Sigmoid colon (tissue), 6 donors: ENCODE measurements at regions not wholly inside any gene's neighbourhood (a gene's known extent, or its start where the extent isn't known, plus 50 kb on each side); places are given as distances from the start of the nearest gene placed in this dataset.

Source experiments
- DNase-seq: peaks from one replicate; pipeline ENCODE4 v3.0.0-alpha.2; 2019
- H3K27ac ChIP-seq, 4 donors: fragments of 200-600 bp; sonication (generic); one replicate each; pipeline ENCODE4 v1.5.1; 2016 to 2019; ENCODE audit warnings: mild to moderate bottlenecking in 1 of 4
- H3K27me3 ChIP-seq, 3 donors: fragments of 200-600 bp; sonication (generic); one replicate each; pipeline ENCODE4 v1.5.1; 2019; ENCODE audit warnings: mild to moderate bottlenecking in 1 of 3
- H3K36me3 ChIP-seq, 4 donors: fragments of 200-600 bp; sonication (generic); one replicate each; pipeline ENCODE4 v1.5.1; 2016 to 2019
- H3K4me1 ChIP-seq, 4 donors: fragments of 200-600 bp; sonication (generic); one replicate each; pipeline ENCODE4 v1.5.1; 2017 to 2019
- H3K4me3 ChIP-seq, 4 donors: fragments of 200-600 bp; sonication (generic); one replicate each; pipeline ENCODE4 v1.5.1; 2017 to 2019; ENCODE audit warnings: mild to moderate bottlenecking in 2 of 4, moderate library complexity in 1 of 4
- H3K9me3 ChIP-seq, 4 donors: fragments of 200-600 bp in 3 of 4; sonication (generic) in 3 of 4; one replicate each; pipeline versions ENCODE4 v1.5.1 to v1.6.1; 2013 to 2019
- EP300 ChIP-seq, 4 donors: sonication (generic); formaldehyde crosslinking; IDR thresholded peaks; one replicate each; pipeline ENCODE4 v1.6.1; 2017; ENCODE audit warnings: antibody characterized with exemption in 4 of 4
- POLR2A ChIP-seq, 2 donors: fragments of 450-650 bp; IDR thresholded peaks; one replicate each; pipeline ENCODE4 v1.6.1; 2016; ENCODE audit warnings: antibody characterized with exemption in 2 of 2, mild to moderate bottlenecking in 2 of 2, moderate library complexity in 2 of 2
- POLR2AphosphoS5 ChIP-seq, 4 donors: sonication (generic); formaldehyde crosslinking; IDR thresholded peaks; one replicate each; pipeline ENCODE4 v1.6.1; 2017; ENCODE audit warnings: antibody characterized with exemption in 4 of 4
- WGBS, 2 donors: extraction: QIAGEN DNeasy Blood & Tissue Kit; methylation state at CpG; one replicate each; pipeline ENCODE4 v1.1.7; 2013; 5-methylcytosine and 5-hydroxymethylcytosine counted together
- intact Hi-C: fragments of 100-400 bp; cut with DNase I; formaldehyde crosslinking; loops from one replicate; pipeline ENCODE4 v1.15.1; 2023
- TF ChIP-seq, protein P1 (sequence below), 4 experiments: fragments of 450-650 bp in 3 of 4; fragments of 200-600 bp in 1 of 4; IDR thresholded peaks; one replicate each; pipeline ENCODE4 v1.5.1; 2016 to 2019; ENCODE audit warnings: antibody characterized with exemption in 4 of 4, mild to moderate bottlenecking in 3 of 4, moderate library complexity in 2 of 4
- donor health status: healthy with polysubstance abuse.
- donor health status: healthy.

DNA sequence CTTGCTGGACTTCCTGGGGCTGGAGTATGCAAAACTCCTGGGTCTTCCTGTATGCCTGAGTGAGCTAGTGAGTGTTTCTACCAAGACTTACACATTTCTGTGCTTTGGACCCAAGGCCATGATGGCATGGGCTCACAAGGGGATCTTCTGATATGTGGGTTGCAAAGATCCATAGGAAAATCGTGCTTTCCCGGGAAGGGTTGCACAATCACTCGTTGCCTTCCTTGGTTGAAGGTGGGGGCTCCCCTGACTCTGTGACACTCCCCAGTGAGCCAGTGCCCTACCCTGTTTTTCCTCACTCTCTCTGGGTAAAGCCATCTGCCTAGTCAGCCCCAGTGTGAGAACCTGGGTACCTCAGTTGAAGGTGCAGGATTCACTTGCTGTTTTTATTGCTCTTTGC is 114.0 kb upstream of the CCDC179 start:
- H3K9me3 ChIP-seq, result no peaks in the 10 kb centered on the region
- no peaks in the 10 kb centered on the region for H3K27me3 ChIP-seq
- H3K4me1 ChIP-seq, result no peaks in the 10 kb centered on the region
- TF ChIP-seq POLR2AphosphoS5 (IDR thresholded peaks at IDR 0.05) (no peak), POLR2A (IDR thresholded peaks at IDR 0.05) (no peak)
- TF ChIP-seq, protein P1, sequence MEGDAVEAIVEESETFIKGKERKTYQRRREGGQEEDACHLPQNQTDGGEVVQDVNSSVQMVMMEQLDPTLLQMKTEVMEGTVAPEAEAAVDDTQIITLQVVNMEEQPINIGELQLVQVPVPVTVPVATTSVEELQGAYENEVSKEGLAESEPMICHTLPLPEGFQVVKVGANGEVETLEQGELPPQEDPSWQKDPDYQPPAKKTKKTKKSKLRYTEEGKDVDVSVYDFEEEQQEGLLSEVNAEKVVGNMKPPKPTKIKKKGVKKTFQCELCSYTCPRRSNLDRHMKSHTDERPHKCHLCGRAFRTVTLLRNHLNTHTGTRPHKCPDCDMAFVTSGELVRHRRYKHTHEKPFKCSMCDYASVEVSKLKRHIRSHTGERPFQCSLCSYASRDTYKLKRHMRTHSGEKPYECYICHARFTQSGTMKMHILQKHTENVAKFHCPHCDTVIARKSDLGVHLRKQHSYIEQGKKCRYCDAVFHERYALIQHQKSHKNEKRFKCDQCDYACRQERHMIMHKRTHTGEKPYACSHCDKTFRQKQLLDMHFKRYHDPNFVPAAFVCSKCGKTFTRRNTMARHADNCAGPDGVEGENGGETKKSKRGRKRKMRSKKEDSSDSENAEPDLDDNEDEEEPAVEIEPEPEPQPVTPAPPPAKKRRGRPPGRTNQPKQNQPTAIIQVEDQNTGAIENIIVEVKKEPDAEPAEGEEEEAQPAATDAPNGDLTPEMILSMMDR (IDR thresholded peaks at IDR 0.05), result no peak
- H3K4me3 ChIP-seq, result no peak overlapping the region
- intact Hi-C loops, result no loop called here
- H3K36me3 ChIP-seq, result no peaks in the 10 kb centered on the region
- 87 to 90% methylated on average over 3 of the region's 3 CpGs for WGBS, 2 donors
- no peak for DNase-seq
- H3K27ac ChIP-seq, result no peak overlapping the region

DNA sequence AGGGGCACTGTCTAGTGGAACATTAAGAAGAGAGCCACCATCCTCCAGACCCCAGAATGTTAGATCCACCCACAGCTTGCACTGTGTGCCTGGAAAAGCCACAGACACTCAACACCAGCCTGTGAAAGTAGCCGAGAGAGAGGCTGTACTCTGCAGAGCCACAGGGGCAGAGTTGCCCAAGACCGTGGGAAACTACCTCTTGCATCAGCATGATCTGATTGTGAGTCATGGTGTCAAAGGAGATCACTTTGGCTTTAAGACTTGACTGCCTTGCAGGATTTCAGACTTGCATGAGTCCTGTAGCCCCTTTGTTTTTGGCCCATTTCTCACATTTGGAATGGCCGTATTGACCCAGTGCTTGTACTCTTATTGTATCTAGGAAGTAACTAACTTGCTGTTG is 115.9 kb upstream of the CCDC179 start:
- no peaks in the 10 kb centered on the region for H3K4me1 ChIP-seq
- DNase-seq, result no peak
- no peak overlapping the region for H3K4me3 ChIP-seq
- no peak for TF ChIP-seq EP300 (IDR thresholded peaks at IDR 0.05)
- TF ChIP-seq, protein P1 (IDR thresholded peaks at IDR 0.05), result no peak
- no peak for TF ChIP-seq POLR2AphosphoS5 (IDR thresholded peaks at IDR 0.05)
- no peak for TF ChIP-seq POLR2A (IDR thresholded peaks at IDR 0.05)
- 86 to 87% methylated on average over 3 of the region's 3 CpGs for WGBS, 2 donors
- H3K27ac ChIP-seq, result no peak overlapping the region
- peaks cover 0 to 2% (median 0%) of the 10 kb centered on the region in 4 donors for H3K9me3 ChIP-seq
- H3K27me3 ChIP-seq, result no peaks in the 10 kb centered on the region
- intact Hi-C loops, result no loop called here
- H3K36me3 ChIP-seq, result no peaks in the 10 kb centered on the region

DNA sequence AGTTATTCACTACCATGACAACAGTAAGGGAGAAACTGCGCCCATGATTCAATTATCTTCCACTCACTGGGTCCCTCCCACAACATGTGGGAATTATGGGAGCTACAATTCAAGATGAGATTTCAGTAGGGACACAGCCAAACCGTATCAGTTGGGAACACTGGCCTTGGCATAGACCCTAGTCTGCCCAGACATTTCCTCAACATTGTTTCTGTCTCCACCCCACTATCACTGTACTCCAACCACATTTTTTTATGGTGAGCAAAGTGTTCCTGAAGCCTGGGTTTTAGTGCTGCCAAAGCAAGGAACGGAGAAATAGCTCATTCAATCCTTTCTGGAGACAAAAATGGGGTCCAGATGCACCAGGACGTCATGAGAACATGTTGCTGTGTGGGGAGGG is 122.6 kb upstream of the CCDC179 start:
- intact Hi-C loops, result no loop called here
- H3K27ac ChIP-seq, result no peak overlapping the region
- no peak overlapping the region for H3K4me3 ChIP-seq
- H3K9me3 ChIP-seq, result peaks cover 0 to 2% (median 0%) of the 10 kb centered on the region in 4 donors
- WGBS, 2 donors, result 73 to 75% methylated on average over 4 of the region's 4 CpGs
- no peak for DNase-seq
- H3K4me1 ChIP-seq, result peaks cover 0 to 9% (median 0%) of the 10 kb centered on the region in 4 donors
- TF ChIP-seq, protein P1 (IDR thresholded peaks at IDR 0.05), result no peak
- TF ChIP-seq EP300 (IDR thresholded peaks at IDR 0.05), result no peak
- TF ChIP-seq POLR2AphosphoS5 (IDR thresholded peaks at IDR 0.05), result no peak
- TF ChIP-seq POLR2A (IDR thresholded peaks at IDR 0.05), result no peak
- no peaks in the 10 kb centered on the region for H3K36me3 ChIP-seq
- no peaks in the 10 kb centered on the region for H3K27me3 ChIP-seq

DNA sequence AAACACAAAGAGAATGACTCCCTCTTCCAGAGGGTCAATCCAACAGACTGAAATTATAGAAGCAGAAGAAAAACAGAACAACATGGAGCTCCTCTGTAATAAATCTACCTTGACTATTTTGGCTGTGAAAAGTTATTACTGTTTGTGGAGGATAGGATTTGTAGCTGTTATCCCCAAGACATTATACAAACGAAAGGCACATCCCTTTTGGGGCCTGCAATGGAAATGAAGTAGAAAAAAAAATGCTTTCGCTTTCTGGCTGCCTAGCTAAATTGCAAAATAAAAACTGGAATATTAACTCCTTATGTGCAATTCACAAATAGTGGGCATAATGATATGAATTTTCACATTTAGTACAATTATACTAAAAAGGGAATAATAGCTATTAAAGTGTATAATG is 123.8 kb upstream of the CCDC179 start:
- TF ChIP-seq EP300 (IDR thresholded peaks at IDR 0.05) (no peak), POLR2AphosphoS5 (IDR thresholded peaks at IDR 0.05) (no peak), POLR2A (IDR thresholded peaks at IDR 0.05) (no peak)
- TF ChIP-seq, protein P1 (IDR thresholded peaks at IDR 0.05), result no peak
- no peak overlapping the region for H3K27ac ChIP-seq
- intact Hi-C loops, result no loop called here
- peaks cover 0 to 2% (median 0%) of the 10 kb centered on the region in 4 donors for H3K9me3 ChIP-seq
- H3K36me3 ChIP-seq, result no peaks in the 10 kb centered on the region
- WGBS, 2 donors, result 50 to 59% methylated on average over 2 of the region's 2 CpGs
- H3K4me1 ChIP-seq, result peaks cover 0 to 9% (median 0%) of the 10 kb centered on the region in 4 donors
- no peak overlapping the region for H3K4me3 ChIP-seq
- no peak for DNase-seq
- no peaks in the 10 kb centered on the region for H3K27me3 ChIP-seq

DNA sequence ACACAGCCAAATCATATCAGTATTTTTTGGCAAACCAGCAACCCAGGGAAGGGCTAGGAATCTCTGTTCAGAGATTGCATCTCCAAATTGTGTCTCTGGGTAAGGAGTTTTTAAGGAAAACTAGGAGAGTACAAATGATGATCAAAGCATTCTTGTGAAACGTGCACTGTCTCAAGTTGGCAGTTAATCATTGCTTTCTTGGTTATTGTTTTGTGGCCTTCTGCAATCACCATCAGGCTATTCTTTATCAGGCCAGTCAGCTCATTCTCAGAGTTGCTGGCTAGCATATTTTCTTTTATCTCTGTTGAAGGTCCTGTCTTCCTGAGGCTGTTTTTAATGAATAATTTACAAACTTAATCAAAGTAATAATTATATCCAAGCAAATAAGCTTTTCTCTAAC is 129.1 kb upstream of the CCDC179 start:
- 19 to 48% methylated on average over 1 of the region's 1 CpG for WGBS, 2 donors
- Histone ChIP-seq H3K4me3 (no peak overlapping the region), H3K27me3 (no peaks in the 10 kb centered on the region), H3K4me1 (peaks cover 0 to 3% (median 0%) of the 10 kb centered on the region in 4 donors), H3K36me3 (no peaks in the 10 kb centered on the region), H3K9me3 (peaks cover 0 to 5% (median 2%) of the 10 kb centered on the region in 4 donors), H3K27ac (no peak overlapping the region)
- intact Hi-C loops, result no loop called here
- DNase-seq, result no peak
- no peak for TF ChIP-seq POLR2A (IDR thresholded peaks at IDR 0.05)
- TF ChIP-seq EP300 (IDR thresholded peaks at IDR 0.05), result no peak
- TF ChIP-seq POLR2AphosphoS5 (IDR thresholded peaks at IDR 0.05), result no peak
- TF ChIP-seq, protein P1 (IDR thresholded peaks at IDR 0.05), result no peak
